ENCODE measurements at regions not wholly inside any gene's neighbourhood (a gene's known extent, or its start where the extent isn't known, plus 50 kb on each side); places are given as distances from the start of the nearest gene placed in this dataset.
"Not testable (repeated sequence)": the region's sequence is repeated elsewhere in the genome, so short reads cannot be mapped to it uniquely, and the experiment has no call there.

DNA sequence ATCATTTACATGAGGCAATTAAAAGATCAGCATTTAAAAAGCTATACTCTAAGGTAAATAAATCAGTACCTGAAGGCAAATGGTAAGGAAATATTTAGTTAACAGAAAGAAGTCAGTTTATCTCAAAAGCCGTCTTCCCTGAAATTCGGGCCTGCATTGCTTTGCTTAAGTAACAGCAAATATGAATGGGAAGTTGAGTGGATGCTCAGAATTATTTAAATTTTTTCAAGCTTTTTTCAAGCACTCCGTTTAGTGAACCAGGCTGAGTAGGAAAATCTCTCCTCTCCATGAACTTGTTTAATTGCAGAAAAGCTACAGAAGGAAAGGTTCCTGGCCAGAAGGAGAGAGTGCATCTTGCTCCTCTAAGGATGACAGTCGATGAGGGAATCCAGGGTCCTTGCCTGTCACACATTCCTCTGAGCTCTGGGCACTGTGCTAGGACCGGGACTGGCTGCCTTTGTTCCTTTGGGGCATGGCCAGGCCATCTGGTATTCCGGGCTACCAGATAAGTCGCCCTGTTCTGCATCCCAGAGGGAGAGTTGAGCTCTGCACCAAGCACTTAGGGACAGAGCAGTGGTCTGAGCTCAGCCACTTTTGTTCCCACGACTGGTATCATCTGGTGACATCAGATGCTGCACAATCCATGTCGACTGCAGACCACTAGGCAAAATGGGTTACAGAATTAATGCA, 77.6 kb downstream of the RIN2 start:
- DNase-seq = no peak

DNA sequence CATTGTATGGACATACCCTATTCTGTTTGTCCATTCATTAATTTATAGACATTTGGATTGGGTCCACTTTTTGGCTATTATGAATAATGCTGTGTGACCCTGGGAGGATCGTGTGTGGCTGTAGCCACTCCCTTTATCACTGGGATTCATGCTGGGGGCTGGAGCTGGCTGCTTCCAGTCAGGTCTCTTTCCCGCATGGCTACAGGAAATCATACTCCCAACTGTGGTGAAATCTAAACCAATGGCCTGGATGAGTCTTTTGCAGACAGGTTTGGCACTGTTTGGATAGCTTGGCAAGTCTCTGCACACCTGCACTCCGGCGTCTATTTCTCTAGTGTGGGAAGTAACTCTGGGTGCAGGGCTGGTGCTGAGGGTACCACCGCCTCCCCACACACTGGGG, 80.4 kb downstream of the RIN2 start:
- no peak for DNase-seq

DNA sequence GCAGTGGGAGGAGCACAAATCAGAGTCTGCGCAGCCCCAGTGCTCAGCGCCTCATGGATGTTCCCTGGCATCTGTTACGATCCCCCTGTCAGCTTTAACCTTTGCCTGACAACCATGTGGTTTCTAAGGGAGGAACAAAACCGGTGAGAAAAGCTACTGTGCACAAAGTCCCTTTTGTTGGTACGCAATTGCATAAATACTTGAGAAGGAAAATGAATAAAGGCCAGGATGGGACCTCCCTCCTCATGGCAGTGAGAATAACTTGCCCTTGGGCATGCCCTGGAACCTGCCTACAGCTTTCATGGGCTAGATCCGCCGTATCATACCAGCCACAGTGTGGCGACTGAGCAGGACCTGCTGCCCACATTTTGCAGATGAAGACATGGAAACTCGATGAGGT, 81.0 kb downstream of the RIN2 start:
- DNase-seq = no peak

DNA sequence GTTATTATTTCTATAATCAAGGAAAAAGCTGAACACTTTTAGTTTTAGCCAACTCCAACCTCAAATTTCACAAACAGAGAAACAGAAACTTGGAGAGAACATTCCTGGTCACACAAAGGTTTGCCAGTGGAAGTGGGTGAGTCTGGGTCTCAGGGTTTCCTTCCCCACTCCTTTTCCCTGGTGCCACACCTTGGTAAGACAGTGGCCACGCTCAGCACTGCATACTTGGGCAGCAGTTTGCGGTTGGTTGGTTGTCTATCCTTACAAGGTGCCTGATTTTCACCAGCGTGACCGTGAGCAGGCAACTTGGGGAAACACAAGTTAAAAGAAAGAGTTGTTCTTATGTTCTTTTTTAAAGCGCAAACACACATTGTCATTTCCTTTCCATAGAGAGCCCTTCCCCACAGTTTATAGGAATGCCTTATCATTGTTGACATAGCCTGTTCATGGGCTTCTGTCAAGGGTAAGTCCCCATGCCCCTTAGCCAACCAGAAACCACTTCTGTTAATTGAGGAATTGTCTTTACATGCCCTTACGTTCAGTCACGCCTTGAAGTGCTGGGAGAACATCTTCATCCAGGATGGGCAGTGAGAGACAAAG, 82.2 kb downstream of the RIN2 start:
- DNase-seq = no peak

DNA sequence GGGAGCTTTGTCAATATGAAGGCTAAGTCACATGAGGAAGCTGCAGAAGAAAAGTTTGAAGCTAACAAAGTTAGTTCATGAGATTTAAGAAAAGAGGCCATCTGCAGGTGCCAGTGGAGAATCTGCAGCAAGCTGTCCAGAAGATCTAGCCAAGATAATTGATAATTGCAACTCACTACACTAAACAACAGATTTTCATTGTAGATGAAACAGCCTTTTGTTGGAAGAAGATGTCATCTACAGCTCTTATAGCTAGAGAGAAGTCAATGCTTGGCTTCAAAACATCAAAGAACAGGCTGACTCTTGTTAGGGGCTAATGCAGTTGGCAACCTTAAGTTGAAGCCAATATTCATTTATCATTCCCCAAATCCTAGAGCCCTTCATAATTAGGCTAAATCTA, 83.7 kb downstream of the RIN2 start:
- no peak for DNase-seq

DNA sequence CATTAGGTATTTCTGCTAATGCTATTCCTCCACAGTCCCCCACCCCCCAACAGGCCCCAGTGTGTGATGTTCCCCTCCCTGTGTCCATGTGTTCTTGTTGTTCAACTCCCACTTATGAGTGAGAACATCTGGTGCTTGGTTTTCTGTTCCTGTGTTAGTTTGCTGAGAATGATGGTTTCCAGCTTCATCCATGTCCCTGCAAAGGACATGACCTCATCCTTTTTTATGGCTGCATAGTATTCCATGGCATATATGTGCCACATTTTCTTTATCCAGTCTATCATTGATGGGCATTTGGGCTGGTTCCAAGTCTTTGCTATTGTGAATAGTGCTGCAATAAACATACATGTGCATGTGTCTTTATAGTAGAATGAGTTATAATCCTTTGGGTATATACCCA, 86.8 kb downstream of the RIN2 start:
- DNase-seq = not testable (repeated sequence)

DNA sequence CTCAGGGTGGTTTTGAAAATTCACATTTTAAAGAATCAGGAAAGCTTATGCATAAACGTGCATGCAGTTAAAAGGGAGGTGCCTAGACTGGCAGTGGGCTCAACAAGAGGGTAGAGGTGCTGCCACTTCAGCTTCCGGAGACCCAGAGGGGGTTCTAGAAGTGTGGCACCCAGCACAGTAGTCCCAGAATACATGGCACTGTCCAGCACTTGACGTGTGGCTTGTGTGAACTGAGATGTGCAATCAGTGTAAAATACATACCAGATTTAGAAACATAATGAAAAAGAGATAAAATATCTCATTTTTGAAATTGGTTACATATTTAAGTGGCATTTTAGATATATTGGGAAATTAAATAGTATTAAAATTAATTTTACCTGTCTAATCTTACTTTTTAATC, 89.3 kb downstream of the RIN2 start:
- DNase-seq = no peak

DNA sequence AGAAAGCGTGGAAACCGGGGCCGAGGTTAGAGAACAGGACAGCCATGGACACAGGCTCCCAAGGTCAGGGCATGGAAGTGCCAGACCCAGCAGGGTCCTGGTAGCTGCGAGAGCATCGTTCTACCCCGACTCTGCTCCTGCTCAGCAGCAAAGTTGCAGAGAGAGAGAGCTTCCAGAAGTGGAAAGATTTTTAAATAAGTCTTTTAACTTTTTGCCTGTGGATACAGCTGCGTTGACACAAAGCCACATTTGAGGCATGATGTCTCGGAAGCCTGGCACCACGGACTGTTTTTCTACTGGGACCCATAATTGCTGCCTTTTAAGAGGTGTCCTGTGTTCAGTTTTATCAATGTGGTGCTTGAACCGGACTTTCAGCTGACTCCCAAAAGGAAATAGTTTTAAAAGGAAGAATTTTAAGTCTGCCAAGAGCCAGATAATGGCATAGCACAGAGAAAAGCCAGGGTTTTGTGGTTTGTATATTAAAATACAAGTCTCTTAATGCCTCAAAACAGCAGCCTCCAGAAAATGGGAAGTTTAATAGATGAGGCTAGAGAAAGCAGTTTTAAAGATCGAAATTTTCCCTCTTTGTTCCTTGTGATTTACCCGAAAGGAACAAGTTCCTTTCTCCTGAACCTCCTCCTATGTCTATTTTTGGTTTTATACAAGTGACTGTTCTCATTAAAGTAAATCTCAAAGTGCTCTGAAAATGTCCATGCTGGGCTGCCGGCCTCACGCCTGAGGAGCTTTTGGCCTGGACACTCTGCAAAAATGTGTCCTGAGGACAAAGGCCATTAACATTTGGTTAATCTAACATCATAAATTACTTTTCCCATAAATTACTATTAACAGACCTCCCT, 91.5 kb downstream of the RIN2 start:
- no peak for DNase-seq

DNA sequence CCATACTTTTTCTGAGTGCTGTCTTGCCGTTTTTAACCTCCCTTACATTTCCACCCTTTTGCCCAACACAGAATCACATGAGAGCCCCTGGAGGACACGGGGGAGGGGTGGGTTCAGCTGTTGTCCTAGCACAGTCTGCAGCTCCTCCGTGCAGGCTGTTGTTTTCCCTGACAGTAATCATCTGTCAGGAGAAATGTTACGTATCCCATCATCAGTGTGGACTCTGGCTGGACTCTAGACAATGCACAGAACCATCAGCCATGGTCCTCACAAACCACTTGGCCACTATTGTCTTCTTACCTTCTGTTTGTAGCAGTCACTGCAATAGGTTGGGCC, 92.1 kb downstream of the RIN2 start:
- DNase-seq = no peak

DNA sequence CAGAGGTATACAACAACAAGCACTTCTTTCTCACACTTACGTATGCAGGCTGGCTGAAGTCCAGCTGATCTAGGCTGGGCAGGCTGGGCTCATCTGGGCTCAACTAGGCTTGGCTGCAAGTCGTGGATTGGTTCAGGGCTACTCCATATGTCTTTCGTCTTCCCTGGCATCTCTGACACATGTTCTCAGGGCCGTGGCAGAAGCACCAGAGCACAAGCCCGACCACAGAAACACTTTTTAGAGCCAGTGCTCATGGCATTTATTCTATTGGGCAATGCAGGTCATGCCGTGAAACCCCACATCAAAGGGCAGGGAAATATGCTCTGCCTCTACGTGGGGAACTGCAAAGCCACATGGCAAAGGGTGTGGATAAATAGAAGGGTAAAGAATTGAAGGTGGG, 93.8 kb downstream of the RIN2 start:
- no peak for DNase-seq

DNA sequence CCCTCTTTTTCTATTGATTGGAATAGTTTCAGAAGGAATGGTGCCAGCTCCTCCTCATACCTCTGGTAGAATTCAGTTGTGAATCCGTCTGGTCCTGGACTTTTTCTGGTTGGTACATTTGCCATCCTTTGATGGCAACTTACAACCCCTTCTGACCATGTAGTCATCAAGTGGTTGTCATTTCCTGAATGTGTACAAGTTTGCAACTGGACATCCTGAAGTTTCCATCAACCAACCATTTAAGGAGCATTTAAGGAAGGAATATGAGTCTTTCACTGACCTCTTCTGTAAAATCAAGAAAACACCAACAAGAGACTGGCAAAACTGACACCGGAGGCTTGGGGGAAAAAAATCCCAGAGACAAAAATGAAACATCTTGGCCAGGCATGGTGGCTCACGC, 97.4 kb downstream of the RIN2 start:
- DNase-seq = no peak

DNA sequence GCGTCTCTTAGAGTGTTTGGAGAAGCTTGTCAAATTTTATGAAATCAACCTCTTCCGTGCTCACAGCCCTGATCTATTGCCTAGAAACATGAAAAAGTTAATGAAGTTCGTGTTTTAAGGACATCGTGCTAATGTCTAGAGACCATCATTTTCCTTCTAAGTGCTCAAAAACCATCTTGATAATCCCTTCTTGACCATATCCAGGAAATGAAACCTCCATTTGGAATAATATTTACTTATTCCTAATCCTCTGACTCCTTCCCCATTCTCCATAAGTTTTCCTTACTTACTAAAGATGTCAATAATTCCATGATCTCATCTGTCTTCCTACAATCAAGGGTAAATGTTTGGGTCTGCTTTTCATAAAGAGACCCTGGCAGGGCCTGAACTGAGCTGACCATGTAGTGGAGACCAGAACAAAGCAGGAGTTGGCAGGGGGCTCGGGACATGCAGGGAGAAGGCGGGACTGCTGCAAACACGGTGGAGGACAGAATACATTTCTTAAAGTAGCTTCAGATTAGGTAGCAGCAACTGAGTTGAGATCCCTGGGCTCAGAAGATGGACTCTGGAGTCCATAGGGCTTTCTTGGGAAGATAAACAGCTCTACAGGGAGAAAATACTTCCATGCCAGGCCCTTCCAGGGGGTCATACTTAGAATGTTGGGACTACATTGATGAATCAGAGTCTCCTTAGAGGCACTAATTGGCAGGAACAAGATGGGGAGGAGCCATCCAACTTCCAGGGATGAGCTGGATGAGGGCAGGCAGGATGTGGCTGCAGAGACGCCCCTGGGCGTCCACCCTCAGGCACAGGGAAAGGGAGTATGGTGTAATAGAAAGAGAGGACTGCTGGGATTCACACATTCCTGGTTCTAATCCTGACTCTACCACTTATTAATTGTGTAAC, 100.7 kb downstream of the RIN2 start:
- DNase-seq = no peak

DNA sequence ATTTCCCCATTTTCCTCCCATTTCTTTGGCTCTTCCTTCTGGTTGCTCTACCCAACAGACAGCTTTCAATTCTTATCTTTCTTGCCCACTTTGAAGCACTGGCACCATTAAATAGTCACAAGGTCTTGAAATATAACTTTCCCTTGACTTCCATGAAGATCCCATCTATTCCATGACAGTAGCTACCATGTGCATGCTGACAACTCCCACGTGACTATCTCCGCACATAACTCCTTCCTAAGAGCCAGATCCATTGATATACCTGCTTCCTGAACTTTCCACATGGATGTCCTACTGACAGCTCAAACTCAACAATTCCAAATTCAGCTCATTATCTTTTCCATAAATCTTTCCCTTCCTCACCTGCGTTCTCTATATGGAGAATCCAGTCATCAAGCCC, 101.4 kb downstream of the RIN2 start:
- no peak for DNase-seq

DNA sequence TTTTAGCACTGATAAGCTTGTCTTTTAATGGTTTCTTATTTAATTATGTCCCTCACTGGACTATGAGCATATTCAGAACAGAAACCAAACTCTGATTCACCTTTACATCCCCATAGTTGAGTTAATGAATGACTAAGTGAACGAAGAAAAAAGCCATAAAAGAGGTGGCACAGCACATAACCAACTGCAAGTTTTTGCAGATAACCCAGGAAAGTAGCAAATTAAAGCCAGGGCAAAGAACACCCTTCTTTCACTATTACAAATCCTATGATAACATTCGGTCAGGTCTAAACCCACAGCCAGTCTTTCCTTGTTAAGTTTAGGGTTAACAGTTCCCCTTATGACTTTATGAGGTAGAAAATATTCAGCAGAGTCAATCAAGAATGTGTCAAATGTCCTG, 102.7 kb downstream of the RIN2 start:
- no peak for DNase-seq

DNA sequence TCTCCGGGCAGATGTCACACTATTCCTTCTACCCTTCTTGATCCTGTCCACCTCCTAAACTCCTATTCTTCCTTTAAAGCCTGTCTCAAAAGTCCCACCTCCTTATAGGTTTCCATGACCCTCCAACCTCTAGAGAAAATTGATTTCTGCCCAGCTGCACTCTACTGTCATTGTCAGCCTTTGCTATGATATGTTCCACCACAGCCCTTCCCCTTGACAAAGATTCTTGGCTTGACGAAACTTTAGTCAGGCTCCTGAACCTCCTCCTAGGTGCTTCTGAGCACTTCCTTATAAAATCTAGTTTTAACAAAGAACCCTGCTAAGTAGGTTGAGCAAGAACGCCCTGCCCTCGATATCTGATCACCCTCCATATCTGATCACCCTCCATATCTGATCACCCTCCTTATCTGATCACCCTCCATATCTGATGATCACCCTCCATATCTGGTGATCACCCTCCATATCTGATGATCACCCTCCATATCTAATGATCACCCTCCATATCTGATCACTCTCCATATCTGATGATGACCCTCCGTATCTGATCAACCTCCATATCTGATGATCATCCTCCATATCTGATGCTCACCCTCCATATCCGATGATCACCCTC, 103.2 kb downstream of the RIN2 start:
- DNase-seq = no peak

DNA sequence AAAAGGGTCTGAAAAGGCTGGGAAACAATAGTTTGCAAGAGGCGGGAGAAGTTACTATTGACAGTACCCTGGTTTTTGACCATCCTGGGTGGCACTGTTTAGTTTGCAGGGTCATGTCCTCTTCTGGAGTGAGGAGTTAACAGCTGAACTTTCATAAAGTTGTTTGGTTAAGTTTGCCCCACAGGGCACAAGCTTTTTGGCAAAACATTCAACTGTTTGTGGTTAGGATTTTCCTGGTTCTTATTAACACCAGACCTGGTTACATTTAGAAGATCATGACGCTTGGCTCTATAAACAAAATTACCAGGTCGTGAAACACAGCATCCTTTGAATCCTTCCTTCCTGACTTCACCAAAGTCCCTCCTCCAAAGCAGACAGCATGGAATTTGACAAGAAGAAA, 106.1 kb downstream of the RIN2 start:
- no peak for DNase-seq

DNA sequence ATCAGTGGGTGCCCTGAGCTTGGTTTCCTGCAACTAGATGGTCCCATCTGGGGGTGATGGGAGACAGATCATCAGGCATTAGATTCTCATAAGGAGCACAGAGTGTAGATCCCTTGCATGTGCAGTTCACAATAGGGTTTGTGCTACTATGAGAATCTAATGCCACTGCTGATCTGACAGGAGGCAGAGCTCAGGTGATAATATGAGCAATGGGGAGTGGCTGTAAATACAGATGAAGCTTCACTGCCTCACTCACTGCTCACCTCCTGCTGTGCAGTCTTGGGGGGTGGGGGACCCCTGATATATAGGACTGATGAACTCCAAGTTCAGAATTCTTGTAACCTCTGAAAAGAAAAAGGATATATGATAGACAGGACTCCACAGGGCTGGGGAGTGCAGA, 108.0 kb downstream of the RIN2 start:
- DNase-seq = no peak

DNA sequence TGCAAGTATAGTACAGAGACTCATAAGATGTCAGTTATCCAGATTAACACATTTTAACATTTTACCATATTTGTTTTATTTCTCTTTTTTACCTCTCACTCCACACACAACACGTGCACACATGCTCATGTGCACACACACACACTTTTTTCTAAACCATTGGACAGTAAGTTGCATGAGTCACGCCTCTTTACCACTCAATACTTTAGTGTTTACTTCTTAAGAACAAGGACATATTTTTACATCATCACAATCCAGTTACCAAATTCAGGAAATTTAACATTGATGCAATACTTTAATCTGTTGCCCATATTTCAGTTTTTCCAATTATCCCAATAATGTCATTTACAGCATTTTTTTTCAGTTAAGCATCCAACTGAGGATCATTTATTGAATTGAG, 109.0 kb downstream of the RIN2 start:
- DNase-seq = no peak

DNA sequence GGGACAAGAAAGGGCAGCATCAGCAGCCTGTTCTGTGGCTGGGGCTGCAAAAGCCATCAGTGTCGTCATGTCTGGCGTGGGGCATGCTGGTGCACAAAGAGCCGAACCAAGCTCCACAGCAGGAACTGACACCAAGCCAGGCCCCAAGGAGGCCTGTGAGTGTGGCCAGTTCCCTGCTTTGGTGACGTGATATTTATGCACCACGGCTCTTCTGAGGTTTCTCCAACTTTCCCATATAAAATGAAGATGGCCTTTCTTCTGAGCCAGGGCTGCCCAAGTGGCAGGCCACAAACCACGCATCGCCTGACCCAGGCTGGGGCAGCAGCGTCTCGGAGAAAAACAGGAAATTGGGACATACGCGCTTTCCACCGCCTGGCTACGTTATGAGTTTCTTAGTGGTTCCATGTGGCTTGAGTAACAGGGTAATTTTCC, 109.9 kb downstream of the RIN2 start:
- no peak for DNase-seq

DNA sequence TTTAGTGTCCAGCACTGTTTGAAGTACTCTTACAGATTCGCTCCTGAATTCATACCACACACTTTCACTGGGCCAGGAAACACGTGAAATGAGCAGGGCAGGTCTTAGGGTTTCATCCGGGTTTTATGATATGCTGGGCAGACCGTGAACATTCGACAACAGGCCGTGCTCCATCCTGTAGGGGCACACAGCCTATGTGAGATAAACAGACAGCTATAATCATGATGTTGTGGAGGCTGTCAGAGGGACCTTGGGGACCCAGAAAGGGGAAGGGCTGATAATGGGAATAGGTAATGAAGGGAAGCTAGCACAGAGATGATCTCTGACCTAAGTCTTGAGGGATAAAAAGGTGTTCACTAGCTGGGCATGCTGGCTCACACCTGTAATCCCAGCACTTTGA, 110.4 kb downstream of the RIN2 start:
- no peak for DNase-seq

DNA sequence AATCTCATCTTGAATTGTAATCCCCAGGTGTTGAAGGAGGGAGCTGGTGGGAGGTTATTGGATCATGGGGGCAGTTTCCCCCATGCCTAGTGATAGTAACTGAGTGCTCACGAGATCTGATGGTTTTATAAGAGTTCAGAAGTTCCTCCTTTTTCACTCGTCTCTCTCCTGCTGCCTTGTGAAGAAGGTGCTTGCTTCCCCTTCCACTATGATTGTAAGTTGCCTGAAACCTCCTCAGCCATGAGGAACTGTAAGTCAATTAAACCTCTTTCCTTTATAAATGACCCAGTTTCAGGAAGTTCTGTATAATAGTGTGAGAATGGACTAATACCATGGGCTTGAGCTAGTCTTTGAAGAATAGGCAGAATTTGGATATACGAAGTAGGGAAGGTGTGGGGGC, 113.9 kb downstream of the RIN2 start:
- DNase-seq = no peak

DNA sequence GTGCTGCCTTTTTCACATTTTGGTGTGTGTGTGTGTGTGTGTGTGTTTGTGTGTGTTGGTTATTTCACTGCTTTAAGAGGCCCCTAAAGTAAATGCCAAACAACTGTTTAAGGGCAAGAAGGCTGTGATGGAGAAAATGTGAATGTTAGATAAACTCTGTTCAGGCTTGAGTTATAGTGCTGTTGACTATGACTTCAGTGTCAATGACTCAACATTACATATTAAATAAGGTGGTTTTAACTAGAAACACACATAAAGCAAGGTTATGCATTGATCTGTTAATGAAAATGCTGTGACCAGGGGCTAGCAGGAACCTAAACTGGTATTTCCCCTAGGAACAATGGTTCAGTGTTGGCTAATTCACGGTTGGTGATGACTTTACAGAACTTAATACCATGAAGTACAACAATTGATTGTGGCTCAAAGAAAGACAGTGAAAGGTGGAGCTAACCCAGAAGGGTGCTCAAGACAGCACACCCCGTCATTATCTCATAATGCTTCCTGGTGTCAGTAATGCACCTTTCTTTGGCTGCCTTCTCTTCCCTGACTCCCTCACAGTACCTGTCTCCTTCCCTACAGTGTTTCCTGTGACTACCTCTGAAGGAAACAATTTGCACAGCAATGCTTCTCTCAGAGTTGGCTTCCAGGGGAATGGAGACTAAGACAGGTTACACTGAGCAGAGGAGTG, 116.1 kb downstream of the RIN2 start:
- DNase-seq = no peak
